ENCODE measurements at regions not wholly inside any gene's neighbourhood (a gene's known extent, or its start where the extent isn't known, plus 50 kb on each side); places are given as distances from the start of the nearest gene placed in this dataset.

DNA sequence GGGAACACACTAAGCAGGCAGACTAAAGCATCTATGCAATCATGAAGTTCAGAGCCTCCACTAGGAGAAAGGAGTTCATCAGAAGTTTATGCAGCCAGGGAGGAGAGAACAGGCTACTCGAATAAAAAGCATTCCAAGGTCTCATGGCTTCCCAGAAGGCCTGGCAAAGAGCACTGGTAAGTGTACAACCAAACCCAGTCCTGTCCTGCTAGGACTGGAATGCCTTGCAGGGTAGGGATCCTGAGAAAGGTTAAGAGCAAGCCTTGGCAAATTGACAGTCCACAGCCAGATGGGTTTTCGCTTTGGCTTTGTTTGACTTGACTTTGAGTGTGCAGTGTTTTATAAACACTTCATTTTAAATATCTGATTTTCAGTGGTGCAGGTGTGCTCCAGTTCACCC lies 133.6 kb upstream of the ATP1B1 start:
- Mint-ChIP-seq H3K36me3 (ENCODE audit: low read depth) (no peaks in the 10 kb centered on the region), H3K27ac (no peak overlapping the region), H3K4me1 (peaks cover 3% of the 10 kb centered on the region), H3K4me3 (no peak overlapping the region), H3K9me3 (no peaks in the 10 kb centered on the region), H3K27me3 (ENCODE audit: insufficient read depth) (no peaks in the 10 kb centered on the region)
- WGBS, 2 experiments (ENCODE audit: insufficient coverage in 1 of 2, insufficient read length in 1 of 2) = 78 to 89% methylated on average over 1 to 2 of the region's 2 CpGs
- no peaks in the 10 kb centered on the region for H3K36me3 ChIP-seq (ENCODE audit: control insufficient read depth, insufficient read depth, low read length)
- H3K9me3 ChIP-seq (ENCODE audit: control insufficient read depth, low read length) = no peaks in the 10 kb centered on the region
- H3K4me3 ChIP-seq (ENCODE audit: low read length) = no peak overlapping the region
- TF ChIP-seq, protein P1, sequence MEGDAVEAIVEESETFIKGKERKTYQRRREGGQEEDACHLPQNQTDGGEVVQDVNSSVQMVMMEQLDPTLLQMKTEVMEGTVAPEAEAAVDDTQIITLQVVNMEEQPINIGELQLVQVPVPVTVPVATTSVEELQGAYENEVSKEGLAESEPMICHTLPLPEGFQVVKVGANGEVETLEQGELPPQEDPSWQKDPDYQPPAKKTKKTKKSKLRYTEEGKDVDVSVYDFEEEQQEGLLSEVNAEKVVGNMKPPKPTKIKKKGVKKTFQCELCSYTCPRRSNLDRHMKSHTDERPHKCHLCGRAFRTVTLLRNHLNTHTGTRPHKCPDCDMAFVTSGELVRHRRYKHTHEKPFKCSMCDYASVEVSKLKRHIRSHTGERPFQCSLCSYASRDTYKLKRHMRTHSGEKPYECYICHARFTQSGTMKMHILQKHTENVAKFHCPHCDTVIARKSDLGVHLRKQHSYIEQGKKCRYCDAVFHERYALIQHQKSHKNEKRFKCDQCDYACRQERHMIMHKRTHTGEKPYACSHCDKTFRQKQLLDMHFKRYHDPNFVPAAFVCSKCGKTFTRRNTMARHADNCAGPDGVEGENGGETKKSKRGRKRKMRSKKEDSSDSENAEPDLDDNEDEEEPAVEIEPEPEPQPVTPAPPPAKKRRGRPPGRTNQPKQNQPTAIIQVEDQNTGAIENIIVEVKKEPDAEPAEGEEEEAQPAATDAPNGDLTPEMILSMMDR (conservative IDR thresholded peaks at IDR 0.05) = no peak
- no peaks in the 10 kb centered on the region for H3K27me3 ChIP-seq (ENCODE audit: control insufficient read depth, insufficient read depth, low read length, poor library complexity, severe bottlenecking)
- no peaks in the 10 kb centered on the region for H3K4me1 ChIP-seq (ENCODE audit: control insufficient read depth, insufficient read depth, low read length)
- H3K9ac ChIP-seq (ENCODE audit: extremely low read depth, low read length, poor library complexity, severe bottlenecking) = no peak overlapping the region
- no peak overlapping the region for H3K27ac ChIP-seq (ENCODE audit: low read depth, low read length)
- DNase-seq = no peak

DNA sequence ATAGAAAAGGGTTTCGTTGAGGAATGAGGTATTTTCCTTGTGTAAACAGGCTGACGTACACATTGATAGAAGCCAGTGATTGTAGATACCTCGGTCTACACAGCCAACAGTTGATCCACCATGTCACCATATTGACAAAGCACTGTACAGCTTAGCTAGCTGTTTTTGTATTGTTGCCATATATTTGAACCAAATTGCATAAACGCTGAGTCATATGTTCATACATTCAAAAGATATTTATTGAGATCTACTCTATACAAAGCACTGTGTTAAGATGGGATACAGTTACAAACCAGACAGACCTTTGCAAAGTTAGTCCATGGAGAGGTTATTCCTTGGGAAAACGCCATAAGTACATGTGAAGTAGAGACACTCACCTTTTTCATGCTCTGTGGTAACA lies 132.4 kb upstream of the ATP1B1 start:
- H3K36me3 ChIP-seq (ENCODE audit: control insufficient read depth, insufficient read depth, low read length) = no peaks in the 10 kb centered on the region
- TF ChIP-seq, protein P1 (conservative IDR thresholded peaks at IDR 0.05) = no peak
- Mint-ChIP-seq H3K4me3 (no peak overlapping the region), H3K9me3 (no peaks in the 10 kb centered on the region), H3K36me3 (ENCODE audit: low read depth) (no peaks in the 10 kb centered on the region), H3K4me1 (peaks cover 4% of the 10 kb centered on the region), H3K27ac (no peak overlapping the region), H3K27me3 (ENCODE audit: insufficient read depth) (no peaks in the 10 kb centered on the region)
- H3K9me3 ChIP-seq (ENCODE audit: control insufficient read depth, low read length) = no peaks in the 10 kb centered on the region
- H3K27me3 ChIP-seq (ENCODE audit: control insufficient read depth, insufficient read depth, low read length, poor library complexity, severe bottlenecking) = no peaks in the 10 kb centered on the region
- 93 to 96% methylated on average over 3 to 5 of the region's 5 CpGs for WGBS, 2 experiments (ENCODE audit: insufficient coverage in 1 of 2, insufficient read length in 1 of 2)
- H3K27ac ChIP-seq (ENCODE audit: low read depth, low read length) = no peak overlapping the region
- no peak for DNase-seq
- no peak overlapping the region for H3K4me3 ChIP-seq (ENCODE audit: low read length)
- no peaks in the 10 kb centered on the region for H3K4me1 ChIP-seq (ENCODE audit: control insufficient read depth, insufficient read depth, low read length)
- no peak overlapping the region for H3K9ac ChIP-seq (ENCODE audit: extremely low read depth, low read length, poor library complexity, severe bottlenecking)

DNA sequence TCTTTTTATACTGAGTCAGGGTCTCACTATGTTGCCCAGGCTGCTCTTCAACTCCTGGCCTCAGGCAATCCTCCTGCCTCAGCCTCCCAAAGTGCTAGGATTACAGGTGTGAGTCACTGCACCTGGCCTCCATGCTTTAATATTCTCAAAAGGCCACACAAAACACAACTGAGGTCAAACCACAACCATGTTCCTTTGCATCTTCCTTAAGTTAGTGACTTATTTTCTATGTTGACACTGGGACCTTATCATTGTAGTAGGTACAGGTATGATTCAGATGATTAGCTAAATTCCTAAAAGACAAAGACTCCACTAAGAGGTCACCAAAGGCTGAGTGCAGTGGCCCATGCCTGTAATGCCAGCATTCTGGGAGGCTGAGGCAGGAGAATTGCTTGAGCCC lies 131.9 kb upstream of the ATP1B1 start:
- TF ChIP-seq, protein P1 (conservative IDR thresholded peaks at IDR 0.05) = no peak
- Histone ChIP-seq H3K4me1 (ENCODE audit: control insufficient read depth, insufficient read depth, low read length) (no peaks in the 10 kb centered on the region), H3K9me3 (ENCODE audit: control insufficient read depth, low read length) (no peaks in the 10 kb centered on the region), H3K27me3 (ENCODE audit: control insufficient read depth, insufficient read depth, low read length, poor library complexity, severe bottlenecking) (no peaks in the 10 kb centered on the region), H3K9ac (ENCODE audit: extremely low read depth, low read length, poor library complexity, severe bottlenecking) (no peak overlapping the region), H3K4me3 (ENCODE audit: low read length) (no peak overlapping the region), H3K36me3 (ENCODE audit: control insufficient read depth, insufficient read depth, low read length) (no peaks in the 10 kb centered on the region), H3K27ac (ENCODE audit: low read depth, low read length) (no peak overlapping the region)
- Mint-ChIP-seq H3K27me3 (ENCODE audit: insufficient read depth) (peaks cover 2% of the 10 kb centered on the region), H3K4me1 (peaks cover 4% of the 10 kb centered on the region), H3K27ac (no peak overlapping the region), H3K36me3 (ENCODE audit: low read depth) (no peaks in the 10 kb centered on the region), H3K9me3 (no peaks in the 10 kb centered on the region), H3K4me3 (no peak overlapping the region)
- no peak for DNase-seq

Data from endodermal cell (in vitro differentiated cells).